MM.1S (cell line): ENCODE measurements at regions not wholly inside any gene's neighbourhood (a gene's known extent, or its start where the extent isn't known, plus 50 kb on each side); places are given as distances from the start of the nearest gene placed in this dataset.

Experiments used
- DNase-seq: peaks from one replicate; pipeline ENCODE4 v3.0.0-alpha.2; 2015
- H2AFZ ChIP-seq: fragments of 300-600 bp; sonication (generic); 2 replicates; pipeline ENCODE4 v1.6.0; 2016; ENCODE audit warnings: antibody characterized with exemption, low read length
- H3F3A ChIP-seq: fragments of 300-600 bp; sonication (generic); 2 replicates; pipeline ENCODE4 v1.6.1; 2016; ENCODE audit warnings: mild to moderate bottlenecking, antibody characterized with exemption, low read length, moderate library complexity, mixed read lengths; ENCODE audit not compliant: insufficient read depth
- H3K27ac ChIP-seq: fragments of 300-600 bp; sonication (generic); 2 replicates; pipeline ENCODE4 v1.5.1; 2016; ENCODE audit warnings: mild to moderate bottlenecking, low read length
- H3K27me3 ChIP-seq: fragments of 300-600 bp; sonication (generic); replicated peaks from 2 replicates; pipeline ENCODE4 v1.6.0; 2016; ENCODE audit warnings: low read length; ENCODE audit not compliant: insufficient read depth
- H3K36me3 ChIP-seq: fragments of 300-600 bp; sonication (generic); replicated peaks from 2 replicates; pipeline ENCODE4 v1.6.1; 2016; ENCODE audit warnings: mild to moderate bottlenecking, low read length, mixed read lengths; ENCODE audit not compliant: insufficient read depth
- H3K4me1 ChIP-seq: fragments of 300-600 bp; sonication (generic); 2 replicates; pipeline ENCODE4 v1.6.1; 2016; ENCODE audit warnings: low read length, mixed read lengths
- H3K4me2 ChIP-seq: fragments of 300-600 bp; sonication (generic); 2 replicates; pipeline ENCODE4 v1.6.0; 2016; ENCODE audit warnings: low read depth, low read length
- H3K4me3 ChIP-seq: fragments of 300-600 bp; sonication (generic); 2 replicates; pipeline ENCODE4 v1.5.1; 2016; ENCODE audit warnings: low read length, mixed read lengths
- H3K79me2 ChIP-seq: fragments of 300-600 bp; sonication (generic); 2 replicates; pipeline ENCODE4 v1.6.1; 2016; ENCODE audit warnings: mixed run types, low read length, mixed read lengths
- H3K9ac ChIP-seq: fragments of 300-600 bp; sonication (generic); 2 replicates; pipeline ENCODE4 v1.6.1; 2016; ENCODE audit warnings: low read length, mixed read lengths
- H3K9me2 ChIP-seq: fragments of 300-600 bp; sonication (generic); replicated peaks from 2 replicates; pipeline ENCODE4 v1.6.1; 2016; ENCODE audit warnings: mild to moderate bottlenecking, low read length, mixed read lengths; ENCODE audit not compliant: insufficient read depth
- H3K9me3 ChIP-seq: fragments of 300-600 bp; sonication (generic); replicated peaks from 2 replicates; pipeline ENCODE4 v1.6.1; 2016; ENCODE audit warnings: mild to moderate bottlenecking, low read length, mixed read lengths; ENCODE audit not compliant: insufficient read depth
- H4K20me1 ChIP-seq: fragments of 300-600 bp; sonication (generic); 2 replicates; pipeline ENCODE4 v1.6.1; 2016; ENCODE audit warnings: mild to moderate bottlenecking, low read length, moderate library complexity, mixed read lengths; ENCODE audit not compliant: insufficient read depth
- EZH2 ChIP-seq: fragments of 300-600 bp; sonication (generic); optimal IDR thresholded peaks from 2 replicates; pipeline ENCODE3; 2017; ENCODE audit warnings: low read depth, mild to moderate bottlenecking, antibody characterized with exemption, low read length, mixed read lengths
- EZH2phosphoT487 ChIP-seq: fragments of 300-600 bp; sonication (generic); IDR thresholded peaks from 2 replicates; pipeline ENCODE4 v1.6.1; 2018; ENCODE audit warnings: antibody characterized with exemption, low read length
- TF ChIP-seq, protein P1 (sequence below): fragments of 300-600 bp; sonication (generic); IDR thresholded peaks from 2 replicates; pipeline ENCODE4 v1.5.1; 2016; ENCODE audit warnings: antibody characterized with exemption, low read length, mixed read lengths

DNA sequence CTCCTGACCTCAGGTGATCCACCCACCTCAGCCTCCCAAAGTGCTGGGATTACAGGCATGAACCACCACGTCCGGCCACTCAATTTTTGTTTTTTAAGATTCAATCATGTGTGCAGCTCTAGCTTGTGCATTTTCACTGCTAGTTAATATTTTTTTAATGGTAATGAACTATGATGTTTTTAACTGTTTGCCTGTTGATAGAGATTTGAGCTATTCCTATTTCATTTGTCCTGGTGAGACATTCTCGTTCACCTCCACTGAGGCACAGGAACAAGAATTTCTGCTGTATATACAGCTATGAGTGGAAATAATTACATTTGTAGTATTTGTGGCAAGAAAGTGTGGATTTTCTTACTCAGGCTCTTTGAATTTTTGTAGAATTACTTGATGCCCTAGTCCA lies 137.7 kb upstream of the MYOCD start:
- Histone ChIP-seq H3K9me2 (no peaks in the 10 kb centered on the region), H3F3A (no peaks in the 10 kb centered on the region), H3K27ac (no peak overlapping the region), H3K27me3 (no peaks in the 10 kb centered on the region), H3K79me2 (no peaks in the 10 kb centered on the region), H3K36me3 (no peaks in the 10 kb centered on the region), H3K9ac (no peak overlapping the region), H3K9me3 (no peaks in the 10 kb centered on the region), H2AFZ (no peak overlapping the region), H3K4me2 (no peak overlapping the region), H3K4me1 (no peaks in the 10 kb centered on the region), H3K4me3 (no peak overlapping the region), H4K20me1 (no peaks in the 10 kb centered on the region)
- TF ChIP-seq, protein P1, sequence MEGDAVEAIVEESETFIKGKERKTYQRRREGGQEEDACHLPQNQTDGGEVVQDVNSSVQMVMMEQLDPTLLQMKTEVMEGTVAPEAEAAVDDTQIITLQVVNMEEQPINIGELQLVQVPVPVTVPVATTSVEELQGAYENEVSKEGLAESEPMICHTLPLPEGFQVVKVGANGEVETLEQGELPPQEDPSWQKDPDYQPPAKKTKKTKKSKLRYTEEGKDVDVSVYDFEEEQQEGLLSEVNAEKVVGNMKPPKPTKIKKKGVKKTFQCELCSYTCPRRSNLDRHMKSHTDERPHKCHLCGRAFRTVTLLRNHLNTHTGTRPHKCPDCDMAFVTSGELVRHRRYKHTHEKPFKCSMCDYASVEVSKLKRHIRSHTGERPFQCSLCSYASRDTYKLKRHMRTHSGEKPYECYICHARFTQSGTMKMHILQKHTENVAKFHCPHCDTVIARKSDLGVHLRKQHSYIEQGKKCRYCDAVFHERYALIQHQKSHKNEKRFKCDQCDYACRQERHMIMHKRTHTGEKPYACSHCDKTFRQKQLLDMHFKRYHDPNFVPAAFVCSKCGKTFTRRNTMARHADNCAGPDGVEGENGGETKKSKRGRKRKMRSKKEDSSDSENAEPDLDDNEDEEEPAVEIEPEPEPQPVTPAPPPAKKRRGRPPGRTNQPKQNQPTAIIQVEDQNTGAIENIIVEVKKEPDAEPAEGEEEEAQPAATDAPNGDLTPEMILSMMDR, result no peak
- DNase-seq, result no peak

DNA sequence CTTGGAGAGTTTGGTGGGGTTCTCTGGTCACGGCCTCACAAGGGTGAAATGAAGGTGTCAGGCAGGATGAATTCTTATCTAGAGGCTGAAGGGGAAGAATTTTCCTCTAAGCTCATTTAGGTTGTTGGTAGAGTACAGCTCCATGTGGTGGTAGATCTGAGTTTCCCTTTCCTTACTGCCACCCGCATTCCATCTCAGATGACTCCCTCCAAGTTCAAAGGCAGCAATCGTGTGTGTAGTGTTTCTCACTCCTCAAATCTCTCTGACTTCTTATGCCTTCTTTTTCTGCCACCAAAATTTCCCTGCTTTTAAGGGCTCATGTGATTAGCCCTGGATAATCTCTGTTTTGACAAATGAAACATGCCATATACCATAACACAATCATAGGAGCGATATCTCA lies 135.5 kb upstream of the MYOCD start:
- Histone ChIP-seq H3F3A (no peaks in the 10 kb centered on the region), H3K27me3 (no peaks in the 10 kb centered on the region), H3K27ac (no peak overlapping the region), H4K20me1 (no peaks in the 10 kb centered on the region), H3K4me2 (no peak overlapping the region), H3K9me3 (no peaks in the 10 kb centered on the region), H2AFZ (no peak overlapping the region), H3K4me1 (no peaks in the 10 kb centered on the region), H3K36me3 (no peaks in the 10 kb centered on the region), H3K4me3 (no peak overlapping the region), H3K79me2 (no peaks in the 10 kb centered on the region), H3K9me2 (no peaks in the 10 kb centered on the region), H3K9ac (no peak overlapping the region)
- no peak for TF ChIP-seq EZH2phosphoT487
- TF ChIP-seq EZH2, result no peak
- TF ChIP-seq, protein P1, result no peak
- no peak for DNase-seq

DNA sequence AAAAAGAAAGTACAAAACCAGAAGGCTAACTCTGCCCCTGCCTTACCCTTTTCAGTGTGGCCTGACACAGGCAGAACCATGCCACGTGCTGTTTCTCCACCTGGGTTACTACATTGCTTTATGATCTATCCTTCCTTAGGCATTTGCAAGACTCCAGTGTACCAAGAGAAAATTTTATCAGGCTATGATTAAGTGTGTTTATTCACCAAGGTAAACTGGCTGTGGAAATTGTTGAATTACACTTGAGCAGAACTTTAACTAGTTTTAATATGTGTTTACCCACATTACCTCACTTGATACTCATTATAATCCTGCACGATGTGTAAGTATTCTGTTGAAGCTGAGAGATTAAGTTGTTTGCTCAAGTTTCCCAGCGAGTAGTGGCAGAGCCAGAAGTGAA lies 129.7 kb upstream of the MYOCD start:
- TF ChIP-seq, protein P1, result no peak
- TF ChIP-seq EZH2, result no peak
- TF ChIP-seq EZH2phosphoT487, result no peak
- Histone ChIP-seq H3K9me2 (no peaks in the 10 kb centered on the region), H4K20me1 (no peaks in the 10 kb centered on the region), H3K27me3 (no peaks in the 10 kb centered on the region), H3K4me3 (no peak overlapping the region), H3K9me3 (no peaks in the 10 kb centered on the region), H3K9ac (no peak overlapping the region), H3K27ac (no peak overlapping the region), H3K4me1 (no peaks in the 10 kb centered on the region), H3F3A (no peaks in the 10 kb centered on the region), H3K4me2 (no peak overlapping the region), H3K79me2 (no peaks in the 10 kb centered on the region), H3K36me3 (no peaks in the 10 kb centered on the region), H2AFZ (no peak overlapping the region)
- DNase-seq, result no peak

DNA sequence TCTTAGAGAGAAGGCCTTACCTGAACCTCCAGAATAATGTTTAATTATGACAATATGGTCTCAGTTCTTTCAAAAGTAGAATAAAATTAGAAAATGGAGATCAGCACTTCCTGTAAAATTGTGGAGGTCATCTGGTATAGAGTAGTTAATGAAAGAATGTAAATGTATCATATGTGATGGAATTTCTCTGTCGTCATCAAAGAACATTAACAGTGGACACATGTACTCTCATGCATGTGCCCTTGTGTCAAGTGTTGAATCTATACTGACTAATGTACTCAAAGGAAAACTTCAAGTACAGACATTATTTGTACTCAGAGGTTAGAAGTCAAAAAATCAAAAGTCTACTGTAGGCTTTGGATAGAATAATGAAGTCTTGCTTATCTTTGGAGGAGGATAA lies 129.2 kb upstream of the MYOCD start:
- no peak for DNase-seq
- TF ChIP-seq, protein P1, result no peak
- no peak overlapping the region for H2AFZ ChIP-seq
- H3K9ac ChIP-seq, result no peak overlapping the region
- no peaks in the 10 kb centered on the region for H3K36me3 ChIP-seq
- no peaks in the 10 kb centered on the region for H3K27me3 ChIP-seq
- no peaks in the 10 kb centered on the region for H3K4me1 ChIP-seq
- no peaks in the 10 kb centered on the region for H3K9me3 ChIP-seq
- H3K4me2 ChIP-seq, result no peak overlapping the region
- H4K20me1 ChIP-seq, result no peaks in the 10 kb centered on the region
- H3F3A ChIP-seq, result no peaks in the 10 kb centered on the region
- no peaks in the 10 kb centered on the region for H3K79me2 ChIP-seq
- no peak overlapping the region for H3K27ac ChIP-seq
- H3K4me3 ChIP-seq, result no peak overlapping the region
- no peaks in the 10 kb centered on the region for H3K9me2 ChIP-seq
